ENCODE measurements at regions not wholly inside any gene's neighbourhood (a gene's known extent, or its start where the extent isn't known, plus 50 kb on each side); places are given as distances from the start of the nearest gene placed in this dataset. TPM values are rescaled to one million over a fixed set of nuclear protein-coding genes. Genes with fewer than 3 reads are reported as not detected.
"Not testable (repeated sequence)": the region's sequence is repeated elsewhere in the genome, so short reads cannot be mapped to it uniquely, and the experiment has no call there.

- not testable (repeated sequence) for DNase-seq (ENCODE audit: low spot score)
Measured at GRCh38 chr20:30660982-30661381, 596.5 kb upstream of the DEFB115 start.

GRCh38 chr20:30668418-30668817 lies 589.0 kb upstream of the DEFB115 start:
- DNase-seq (ENCODE audit: low spot score): not testable (repeated sequence)

GRCh38 chr20:30669330-30670029 lies 588.0 kb upstream of the DEFB115 start:
- not testable (repeated sequence) for DNase-seq (ENCODE audit: low spot score)

GRCh38 chr20:30671120-30671519 lies 586.3 kb upstream of the DEFB115 start:
- DNase-seq (ENCODE audit: low spot score): not testable (repeated sequence)

- not testable (repeated sequence) for DNase-seq (ENCODE audit: low spot score)
Measured at GRCh38 chr20:30675988-30676564, 581.4 kb upstream of the DEFB115 start.

- DNase-seq (ENCODE audit: low spot score): not testable (repeated sequence)
Measured at GRCh38 chr20:30682236-30682635, 575.2 kb upstream of the DEFB115 start.

GRCh38 chr20:30712861-30713260 lies 544.6 kb upstream of the DEFB115 start:
- not testable (repeated sequence) for DNase-seq (ENCODE audit: low spot score)

- DNase-seq (ENCODE audit: low spot score): not testable (repeated sequence)
Measured at GRCh38 chr20:30719415-30720199, 537.9 kb upstream of the DEFB115 start.

GRCh38 chr20:30723511-30723910 lies 534.0 kb upstream of the DEFB115 start:
- not testable (repeated sequence) for DNase-seq (ENCODE audit: low spot score)

- not testable (repeated sequence) for DNase-seq (ENCODE audit: low spot score)
Measured at GRCh38 chr20:30723934-30724687, 533.4 kb upstream of the DEFB115 start.

- DNase-seq (ENCODE audit: low spot score): not testable (repeated sequence)
Measured at GRCh38 chr20:30724688-30725074, 532.8 kb upstream of the DEFB115 start.

- not testable (repeated sequence) for DNase-seq (ENCODE audit: low spot score)
Measured at GRCh38 chr20:30725188-30725587, 532.3 kb upstream of the DEFB115 start.

- not testable (repeated sequence) for DNase-seq (ENCODE audit: low spot score)
Measured at GRCh38 chr20:30728271-30728885, 529.1 kb upstream of the DEFB115 start.

Small RNA genes lying in the stretch of these regions (small RNA-seq; reads per million reads assigned to genes)
- 11.6 reads per million, percentile 89 among the genes with 10 or more reads in this experiment for gene RF00002
- not detected for gene RF00026

Measured in HT-29 (cell line).